ENCODE measurements at regions not wholly inside any gene's neighbourhood (a gene's known extent, or its start where the extent isn't known, plus 50 kb on each side); places are given as distances from the start of the nearest gene placed in this dataset.

GRCh38 chrX:10077425-10078188, 79.2 kb upstream of the CLCN4 start (continued):
- no peak for TF ChIP-seq PRDM10 (CRISPR knock-in tag; IDR thresholded peaks at IDR 0.05; ENCODE audit: low read depth)
- TF ChIP-seq NBN (conservative IDR thresholded peaks at IDR 0.05), result no peak
- no peak for TF ChIP-seq TBP (CRISPR knock-in tag; IDR thresholded peaks at IDR 0.05)
- TF ChIP-seq ZNF512B (CRISPR knock-in tag; IDR thresholded peaks at IDR 0.05; ENCODE audit: borderline replicate concordance), result no peak
- no peak for TF ChIP-seq ATAD3A (CRISPR knock-in tag; IDR thresholded peaks at IDR 0.05)
- no peak for TF ChIP-seq ZNF687 (CRISPR knock-in tag; IDR thresholded peaks at IDR 0.05)
- TF ChIP-seq ASH2L (IDR thresholded peaks at IDR 0.05; ENCODE audit: insufficient read length, low read depth, low read length), result no peak
- no peak for TF ChIP-seq MEF2D (CRISPR knock-in tag; IDR thresholded peaks at IDR 0.05)
- no peak for TF ChIP-seq ZNF430 (CRISPR knock-in tag; IDR thresholded peaks at IDR 0.05)
- TF ChIP-seq NFATC3 (CRISPR knock-in tag; IDR thresholded peaks at IDR 0.05), result no peak
- no peak for TF ChIP-seq KAT8 (CRISPR knock-in tag; IDR thresholded peaks at IDR 0.05)
- peak; percentile 76 for TF ChIP-seq MAFF (IDR thresholded peaks at IDR 0.05; ENCODE audit: low read depth, low read length)
